GM23248 (cell line): ENCODE measurements at regions not wholly inside any gene's neighbourhood (a gene's known extent, or its start where the extent isn't known, plus 50 kb on each side); places are given as distances from the start of the nearest gene placed in this dataset.

Experiments
- DNase-seq: peaks from one replicate; pipeline ENCODE4 v3.0.0-alpha.2; 2015
- H2AFZ ChIP-seq: fragments of 200-600 bp; sonication (generic); 2 replicates; pipeline ENCODE4 v1.6.1; 2016; ENCODE audit warnings: antibody characterized with exemption
- H3F3A ChIP-seq: fragments of 200-600 bp; sonication (generic); 2 replicates; pipeline ENCODE4 v1.6.1; 2016; ENCODE audit warnings: mild to moderate bottlenecking, antibody characterized with exemption, mixed run types; ENCODE audit not compliant: insufficient read depth
- H3K27ac ChIP-seq: fragments of 200-600 bp; sonication (generic); 2 replicates; pipeline ENCODE4 v1.5.1; 2016; ENCODE audit warnings: mild to moderate bottlenecking
- H3K27me3 ChIP-seq: fragments of 200-600 bp; sonication (generic); replicated peaks from 2 replicates; pipeline ENCODE4 v1.6.1; 2016; ENCODE audit warnings: mild to moderate bottlenecking; ENCODE audit not compliant: insufficient read depth
- H3K36me3 ChIP-seq: fragments of 200-600 bp; sonication (generic); 2 replicates; pipeline ENCODE4 v1.6.1; 2016; ENCODE audit warnings: low read depth, mild to moderate bottlenecking
- H3K4me1 ChIP-seq: fragments of 200-600 bp; sonication (generic); 2 replicates; pipeline ENCODE4 v1.6.1; 2016; ENCODE audit warnings: mild to moderate bottlenecking; ENCODE audit not compliant: insufficient read depth
- H3K4me2 ChIP-seq: fragments of 200-600 bp; sonication (generic); one replicate; pipeline ENCODE4 v1.6.1; 2016; ENCODE audit warnings: mild to moderate bottlenecking; ENCODE audit not compliant: unreplicated experiment
- H3K4me3 ChIP-seq: fragments of 200-600 bp; sonication (generic); 2 replicates; pipeline ENCODE4 v1.5.1; 2016; ENCODE audit warnings: mild to moderate bottlenecking
- H3K79me2 ChIP-seq: fragments of 200-600 bp; sonication (generic); 2 replicates; pipeline ENCODE4 v1.6.1; 2016; ENCODE audit warnings: mild to moderate bottlenecking; ENCODE audit not compliant: insufficient read depth
- H3K9ac ChIP-seq: fragments of 200-600 bp; sonication (generic); 2 replicates; pipeline ENCODE4 v1.6.1; 2016; ENCODE audit warnings: mild to moderate bottlenecking
- H3K9me2 ChIP-seq: fragments of 200-600 bp; sonication (generic); 2 replicates; pipeline ENCODE4 v1.6.1; 2016; ENCODE audit warnings: mixed run types, mild to moderate bottlenecking, moderate library complexity; ENCODE audit not compliant: insufficient read depth
- H3K9me3 ChIP-seq: fragments of 200-600 bp; sonication (generic); one replicate; pipeline ENCODE4 v1.6.1; 2017; ENCODE audit warnings: low read depth
- H4K20me1 ChIP-seq: fragments of 200-600 bp; sonication (generic); 2 replicates; pipeline ENCODE4 v1.6.0; 2016; ENCODE audit not compliant: insufficient read depth
- EZH2 ChIP-seq: fragments of 200-600 bp; sonication (generic); IDR thresholded peaks from 2 replicates; pipeline ENCODE4 v1.6.1; 2018; ENCODE audit warnings: antibody characterized with exemption, mild to moderate bottlenecking; ENCODE audit not compliant: insufficient read depth, poor library complexity, severe bottlenecking
- EZH2phosphoT487 ChIP-seq: fragments of 200-600 bp; sonication (generic); IDR thresholded peaks from 2 replicates; pipeline ENCODE4 v1.6.1; 2018; ENCODE audit warnings: antibody characterized with exemption, moderate library complexity, mild to moderate bottlenecking, low read depth; ENCODE audit not compliant: insufficient read depth
- WGBS, 2 experiments: methylation state at CpG; one replicate each; pipeline ENCODE4 v1.1.6; 2015 to 2017; ENCODE audit warnings: low lambda C conversion rate in 2 of 2, low coverage in 1 of 2; ENCODE audit errors: missing lambda C conversion rate in 2 of 2; 5-methylcytosine and 5-hydroxymethylcytosine counted together
- in situ Hi-C: fragments of 300-500 bp; cut with MboI; formaldehyde crosslinking; loops from 2 replicates; pipeline ENCODE4 v1.15.0; 2020

GRCh38 chr13:75049735-75050335, 432.1 kb downstream of the TBC1D4 start:
- no peak for DNase-seq
- WGBS, 2 experiments: 65 to 69% methylated on average over 3 of the region's 3 CpGs

GRCh38 chr13:75042807-75043206, 439.2 kb downstream of the TBC1D4 start:
- H3K4me3 ChIP-seq: no peak overlapping the region
- H2AFZ ChIP-seq: no peak overlapping the region
- no peak for DNase-seq
- H3K4me1 ChIP-seq: no peaks in the 10 kb centered on the region
- H4K20me1 ChIP-seq: no peaks in the 10 kb centered on the region
- no peaks in the 10 kb centered on the region for H3F3A ChIP-seq
- H3K79me2 ChIP-seq: no peaks in the 10 kb centered on the region
- no peaks in the 10 kb centered on the region for H3K36me3 ChIP-seq
- no peak overlapping the region for H3K27ac ChIP-seq
- H3K9ac ChIP-seq: no peak overlapping the region
- H3K9me3 ChIP-seq: no peaks in the 10 kb centered on the region
- H3K27me3 ChIP-seq: peaks cover 17% of the 10 kb centered on the region
- WGBS, 2 experiments: 24 to 33% methylated on average over 1 of the region's 1 CpG
- H3K4me2 ChIP-seq: no peak overlapping the region
- in situ Hi-C loops: no loop called here
- no peaks in the 10 kb centered on the region for H3K9me2 ChIP-seq
- no peak for TF ChIP-seq EZH2
- no peak for TF ChIP-seq EZH2phosphoT487

More at GRCh38 chr13:75049735-75050335, 432.1 kb downstream of the TBC1D4 start:
- Histone ChIP-seq H3F3A (no peaks in the 10 kb centered on the region), H2AFZ (no peak overlapping the region), H3K4me2 (no peak overlapping the region), H3K4me3 (no peak overlapping the region), H3K79me2 (no peaks in the 10 kb centered on the region), H3K9me3 (no peaks in the 10 kb centered on the region), H3K27ac (no peak overlapping the region), H3K36me3 (no peaks in the 10 kb centered on the region), H3K9me2 (no peaks in the 10 kb centered on the region), H3K27me3 (peaks cover 12% of the 10 kb centered on the region), H3K9ac (no peak overlapping the region), H3K4me1 (peaks cover 11% of the 10 kb centered on the region), H4K20me1 (no peaks in the 10 kb centered on the region)
- in situ Hi-C loops: no loop called here
- no peak for TF ChIP-seq EZH2
- TF ChIP-seq EZH2phosphoT487: no peak

GRCh38 chr13:75038393-75039113, 443.4 kb downstream of the TBC1D4 start:
- in situ Hi-C loops: no loop called here
- Histone ChIP-seq H3K27me3 (no peaks in the 10 kb centered on the region; the same call in none of the 2 replicates), H2AFZ (no peak overlapping the region), H3K9me3 (peaks cover 4% of the 10 kb centered on the region), H3K9me2 (no peaks in the 10 kb centered on the region), H3K27ac (no peak overlapping the region), H3K79me2 (no peaks in the 10 kb centered on the region), H3K4me2 (no peak overlapping the region), H3K4me1 (no peaks in the 10 kb centered on the region), H3K4me3 (no peak overlapping the region), H3K36me3 (no peaks in the 10 kb centered on the region), H4K20me1 (no peaks in the 10 kb centered on the region), H3K9ac (no peak overlapping the region), H3F3A (no peaks in the 10 kb centered on the region)
- WGBS, 2 experiments: 47 to 67% methylated on average over 1 of the region's 1 CpG
- no peak for DNase-seq
- TF ChIP-seq EZH2phosphoT487 (no peak), EZH2 (no peak)

GRCh38 chr13:75025956-75026355, 456.0 kb downstream of the TBC1D4 start:
- Histone ChIP-seq H3K4me2 (no peak overlapping the region), H3K9ac (no peak overlapping the region), H3K9me2 (no peaks in the 10 kb centered on the region), H3K79me2 (no peaks in the 10 kb centered on the region), H3F3A (no peaks in the 10 kb centered on the region), H3K4me3 (no peak overlapping the region), H2AFZ (no peak overlapping the region), H3K27me3 (peaks cover 6% of the 10 kb centered on the region; the same call in 1 of the 2 replicates), H3K27ac (no peak overlapping the region), H4K20me1 (no peaks in the 10 kb centered on the region), H3K9me3 (no peaks in the 10 kb centered on the region), H3K4me1 (no peaks in the 10 kb centered on the region), H3K36me3 (no peaks in the 10 kb centered on the region)
- no peak for TF ChIP-seq EZH2
- TF ChIP-seq EZH2phosphoT487: no peak
- WGBS, 2 experiments: 0 to 1% methylated on average over 2 of the region's 2 CpGs
- in situ Hi-C loops: no loop called here
- DNase-seq: no peak
